ENCODE measurements at regions not wholly inside any gene's neighbourhood (a gene's known extent, or its start where the extent isn't known, plus 50 kb on each side); places are given as distances from the start of the nearest gene placed in this dataset.

- DNase-seq, result no peak
Observed at GRCh38 chr5:74040811-74041491, 415.0 kb downstream of the ARHGEF28 start.

GRCh38 chr5:74040065-74040551, 414.1 kb downstream of the ARHGEF28 start:
- no peak for DNase-seq

- no peak for DNase-seq
Observed at GRCh38 chr5:74037321-74037720, 411.3 kb downstream of the ARHGEF28 start.

GRCh38 chr5:74035521-74035937, 409.5 kb downstream of the ARHGEF28 start:
- no peak for DNase-seq

- no peak for DNase-seq
Observed at GRCh38 chr5:74034733-74035132, 408.7 kb downstream of the ARHGEF28 start.

- no peak for DNase-seq
Observed at GRCh38 chr5:74032617-74033016, 406.6 kb downstream of the ARHGEF28 start.

GRCh38 chr5:74031536-74031935, 405.5 kb downstream of the ARHGEF28 start:
- no peak for DNase-seq

- DNase-seq, result no peak
Observed at GRCh38 chr5:74030821-74031220, 404.8 kb downstream of the ARHGEF28 start.

GRCh38 chr5:74030371-74030770, 404.4 kb downstream of the ARHGEF28 start:
- DNase-seq, result no peak

- DNase-seq, result no peak
Observed at GRCh38 chr5:74028976-74029375, 403.0 kb downstream of the ARHGEF28 start.

GRCh38 chr5:74028406-74028805, 402.4 kb downstream of the ARHGEF28 start:
- DNase-seq, result no peak

- no peak for DNase-seq
Observed at GRCh38 chr5:74027732-74028338, 401.8 kb downstream of the ARHGEF28 start.

GRCh38 chr5:74026310-74026709, 400.3 kb downstream of the ARHGEF28 start:
- no peak for DNase-seq

- no peak for DNase-seq
Observed at GRCh38 chr5:74021126-74021525, 395.1 kb downstream of the ARHGEF28 start.

- DNase-seq, result no peak
Observed at GRCh38 chr5:74020503-74020902, 394.5 kb downstream of the ARHGEF28 start.

GRCh38 chr5:74019923-74020322, 393.9 kb downstream of the ARHGEF28 start:
- no peak for DNase-seq

GRCh38 chr5:74017786-74018211, 391.8 kb downstream of the ARHGEF28 start:
- DNase-seq, result no peak

- no peak for DNase-seq
Observed at GRCh38 chr5:74017112-74017511, 391.1 kb downstream of the ARHGEF28 start.

- DNase-seq, result no peak
Observed at GRCh38 chr5:74016373-74016772, 390.4 kb downstream of the ARHGEF28 start.

- no peak for DNase-seq
Observed at GRCh38 chr5:74015716-74016115, 389.7 kb downstream of the ARHGEF28 start.

GRCh38 chr5:74013222-74013621, 387.2 kb downstream of the ARHGEF28 start:
- DNase-seq, result no peak

GRCh38 chr5:74009502-74009901, 383.5 kb downstream of the ARHGEF28 start:
- no peak for DNase-seq

- no peak for DNase-seq
Observed at GRCh38 chr5:74007193-74007592, 381.2 kb downstream of the ARHGEF28 start.

GRCh38 chr5:73999297-73999696, 373.3 kb downstream of the ARHGEF28 start:
- no peak for DNase-seq

- no peak for DNase-seq
Observed at GRCh38 chr5:73998489-73998888, 372.5 kb downstream of the ARHGEF28 start.
